ENCODE measurements at regions not wholly inside any gene's neighbourhood (a gene's known extent, or its start where the extent isn't known, plus 50 kb on each side); places are given as distances from the start of the nearest gene placed in this dataset.

DNA sequence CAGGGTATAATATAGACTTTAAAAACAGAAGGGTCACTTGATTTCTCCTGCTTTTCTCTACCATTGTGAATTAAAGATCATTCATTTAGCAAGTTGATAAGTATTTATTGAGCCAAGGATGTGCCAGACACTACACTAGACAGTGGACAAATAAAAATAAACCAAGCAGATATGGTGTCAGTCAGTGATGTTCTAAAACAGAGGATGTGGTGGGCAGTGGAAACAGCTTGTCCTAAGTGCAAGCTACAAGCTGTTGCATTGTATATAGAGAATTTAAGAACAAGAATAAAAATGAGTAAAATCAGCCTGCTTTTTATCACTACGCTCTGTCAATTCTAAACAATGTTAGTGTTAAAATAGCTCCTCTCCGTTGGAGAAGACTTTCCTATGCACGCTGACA is 637.3 kb upstream of the GRM7 start:
- no peak for TF ChIP-seq POLR2A (IDR thresholded peaks at IDR 0.05)
- TF ChIP-seq, protein P1, sequence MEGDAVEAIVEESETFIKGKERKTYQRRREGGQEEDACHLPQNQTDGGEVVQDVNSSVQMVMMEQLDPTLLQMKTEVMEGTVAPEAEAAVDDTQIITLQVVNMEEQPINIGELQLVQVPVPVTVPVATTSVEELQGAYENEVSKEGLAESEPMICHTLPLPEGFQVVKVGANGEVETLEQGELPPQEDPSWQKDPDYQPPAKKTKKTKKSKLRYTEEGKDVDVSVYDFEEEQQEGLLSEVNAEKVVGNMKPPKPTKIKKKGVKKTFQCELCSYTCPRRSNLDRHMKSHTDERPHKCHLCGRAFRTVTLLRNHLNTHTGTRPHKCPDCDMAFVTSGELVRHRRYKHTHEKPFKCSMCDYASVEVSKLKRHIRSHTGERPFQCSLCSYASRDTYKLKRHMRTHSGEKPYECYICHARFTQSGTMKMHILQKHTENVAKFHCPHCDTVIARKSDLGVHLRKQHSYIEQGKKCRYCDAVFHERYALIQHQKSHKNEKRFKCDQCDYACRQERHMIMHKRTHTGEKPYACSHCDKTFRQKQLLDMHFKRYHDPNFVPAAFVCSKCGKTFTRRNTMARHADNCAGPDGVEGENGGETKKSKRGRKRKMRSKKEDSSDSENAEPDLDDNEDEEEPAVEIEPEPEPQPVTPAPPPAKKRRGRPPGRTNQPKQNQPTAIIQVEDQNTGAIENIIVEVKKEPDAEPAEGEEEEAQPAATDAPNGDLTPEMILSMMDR (IDR thresholded peaks at IDR 0.05) = no peak
